DND-41 (cell line): ENCODE measurements at regions not wholly inside any gene's neighbourhood (a gene's known extent, or its start where the extent isn't known, plus 50 kb on each side); places are given as distances from the start of the nearest gene placed in this dataset.

Source experiments
- ATAC-seq: fragments of 200-7000 bp; cut with Tn5 transposase; 3 replicates; pipeline ENCODE4 v1.9.1; 2021; ENCODE audit warnings: low read depth; ENCODE audit not compliant: insufficient read depth
- DNase-seq: peaks from one replicate; pipeline ENCODE4 v3.0.0-alpha.2; 2020
- H2AFZ ChIP-seq: 2 replicates; pipeline ENCODE4 v1.6.0; 2012; ENCODE audit warnings: low read depth, low read length
- H3K27ac ChIP-seq: 2 replicates; pipeline ENCODE4 v1.5.1; 2012; ENCODE audit warnings: low read length, inconsistent platforms
- H3K27me3 ChIP-seq: fragments of 200-600 bp; sonication (generic); 2 replicates; pipeline ENCODE4 v1.6.0; 2012; ENCODE audit warnings: low read length, mild to moderate bottlenecking, inconsistent platforms; ENCODE audit not compliant: insufficient read depth, poor library complexity
- H3K36me3 ChIP-seq: 2 replicates; pipeline ENCODE4 v1.5.1; 2012; ENCODE audit warnings: low read length, inconsistent platforms; ENCODE audit not compliant: insufficient read depth
- H3K4me1 ChIP-seq: 2 replicates; pipeline ENCODE4 v1.5.1; 2012; ENCODE audit warnings: mild to moderate bottlenecking, low read length; ENCODE audit not compliant: insufficient read depth
- H3K4me2 ChIP-seq: 2 replicates; pipeline ENCODE4 v1.6.0; 2012; ENCODE audit warnings: mild to moderate bottlenecking, moderate library complexity, low read length, inconsistent platforms; ENCODE audit not compliant: insufficient read depth
- H3K4me3 ChIP-seq, 2 experiments: fragments of 200-600 bp in 1 of 2; shearing (Covaris generic) in 1 of 2; 2 replicates each; pipeline ENCODE4 v1.5.1; 2012 to 2016; ENCODE audit warnings: inconsistent platforms in 2 of 2, low read length in 2 of 2, mild to moderate bottlenecking in 2 of 2, low read depth in 1 of 2, moderate library complexity in 1 of 2
- H3K79me2 ChIP-seq: 2 replicates; pipeline ENCODE4 v1.6.0; 2012; ENCODE audit warnings: low read length, inconsistent platforms; ENCODE audit not compliant: insufficient read depth
- H3K9ac ChIP-seq: 2 replicates; pipeline ENCODE4 v1.6.0; 2012; ENCODE audit warnings: low read depth, mild to moderate bottlenecking, inconsistent platforms, low read length, moderate library complexity
- H3K9me3 ChIP-seq: 2 replicates; pipeline ENCODE4 v1.5.1; 2012; ENCODE audit warnings: low read length, moderate library complexity, mild to moderate bottlenecking, inconsistent platforms; ENCODE audit not compliant: insufficient read depth, severe bottlenecking
- H4K20me1 ChIP-seq: 2 replicates; pipeline ENCODE4 v1.6.0; 2012; ENCODE audit warnings: low read length; ENCODE audit not compliant: insufficient read depth
- EZH2 ChIP-seq: IDR thresholded peaks from 3 replicates; pipeline ENCODE4 v1.6.1; 2012; ENCODE audit warnings: borderline replicate concordance, low read depth, mild to moderate bottlenecking, moderate library complexity, low read length, inconsistent platforms; ENCODE audit not compliant: severe bottlenecking
- TF ChIP-seq, protein P1 (sequence below): IDR thresholded peaks from 2 replicates; pipeline ENCODE4 v1.5.1; 2012; ENCODE audit warnings: borderline replicate concordance, low read length, moderate library complexity, mild to moderate bottlenecking; ENCODE audit not compliant: poor library complexity, severe bottlenecking; ENCODE audit errors: extremely low read depth

DNA sequence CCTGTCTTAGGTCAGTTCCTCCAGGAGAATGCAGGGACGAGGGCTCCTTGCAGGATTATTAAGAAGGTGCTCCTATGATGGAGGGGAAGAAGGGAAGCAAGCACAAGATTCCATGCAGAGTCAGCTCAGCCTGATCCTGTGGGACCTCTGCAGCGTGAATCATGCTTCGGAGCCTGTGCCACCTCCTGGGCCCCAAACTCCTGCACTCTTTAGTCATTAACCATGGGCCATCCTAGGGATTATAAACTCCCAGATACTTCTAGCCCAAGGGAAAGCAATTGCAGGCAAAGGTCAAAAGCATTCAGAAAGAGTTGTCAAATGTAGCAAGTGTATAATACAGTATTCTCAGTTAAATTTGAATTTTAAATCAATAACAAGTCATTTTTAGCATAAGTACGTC is 208.7 kb upstream of the PMEPA1 start:
- DNase-seq: no peak
- TF ChIP-seq, protein P1, sequence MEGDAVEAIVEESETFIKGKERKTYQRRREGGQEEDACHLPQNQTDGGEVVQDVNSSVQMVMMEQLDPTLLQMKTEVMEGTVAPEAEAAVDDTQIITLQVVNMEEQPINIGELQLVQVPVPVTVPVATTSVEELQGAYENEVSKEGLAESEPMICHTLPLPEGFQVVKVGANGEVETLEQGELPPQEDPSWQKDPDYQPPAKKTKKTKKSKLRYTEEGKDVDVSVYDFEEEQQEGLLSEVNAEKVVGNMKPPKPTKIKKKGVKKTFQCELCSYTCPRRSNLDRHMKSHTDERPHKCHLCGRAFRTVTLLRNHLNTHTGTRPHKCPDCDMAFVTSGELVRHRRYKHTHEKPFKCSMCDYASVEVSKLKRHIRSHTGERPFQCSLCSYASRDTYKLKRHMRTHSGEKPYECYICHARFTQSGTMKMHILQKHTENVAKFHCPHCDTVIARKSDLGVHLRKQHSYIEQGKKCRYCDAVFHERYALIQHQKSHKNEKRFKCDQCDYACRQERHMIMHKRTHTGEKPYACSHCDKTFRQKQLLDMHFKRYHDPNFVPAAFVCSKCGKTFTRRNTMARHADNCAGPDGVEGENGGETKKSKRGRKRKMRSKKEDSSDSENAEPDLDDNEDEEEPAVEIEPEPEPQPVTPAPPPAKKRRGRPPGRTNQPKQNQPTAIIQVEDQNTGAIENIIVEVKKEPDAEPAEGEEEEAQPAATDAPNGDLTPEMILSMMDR: no peak
- TF ChIP-seq EZH2: no peak
- H3K27me3 ChIP-seq: peaks cover 11% of the 10 kb centered on the region
- no peak overlapping the region for H3K4me3 ChIP-seq
- no peak overlapping the region for H2AFZ ChIP-seq
- H4K20me1 ChIP-seq: no peaks in the 10 kb centered on the region
- no peaks in the 10 kb centered on the region for H3K36me3 ChIP-seq
- no peak overlapping the region for H3K9ac ChIP-seq
- H3K9me3 ChIP-seq: no peaks in the 10 kb centered on the region
- no peaks in the 10 kb centered on the region for H3K79me2 ChIP-seq
- no peak overlapping the region for H3K27ac ChIP-seq
- no peak overlapping the region for H3K4me2 ChIP-seq
- ATAC-seq: no peak
- no peaks in the 10 kb centered on the region for H3K4me1 ChIP-seq

DNA sequence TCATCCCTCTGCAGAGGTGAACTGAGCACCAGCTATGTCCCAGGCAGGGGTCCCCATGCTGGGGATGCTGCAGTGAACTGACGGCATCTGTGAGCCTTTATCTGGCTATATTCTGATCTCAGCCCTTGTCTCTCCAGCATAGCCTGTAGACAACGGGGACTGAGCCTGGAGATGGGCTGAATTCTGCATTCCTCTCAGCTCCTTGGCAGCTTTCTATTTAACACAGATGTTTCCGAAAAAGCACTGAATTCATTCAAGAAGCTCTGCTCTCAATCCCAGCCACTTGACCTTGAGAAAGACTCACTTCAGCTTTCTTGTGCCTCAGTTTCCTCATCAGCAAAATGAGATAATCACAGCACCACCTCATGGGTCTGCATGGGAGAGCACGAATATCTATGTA is 204.4 kb upstream of the PMEPA1 start:
- TF ChIP-seq, protein P1: no peak
- TF ChIP-seq EZH2: no peak
- ATAC-seq (no peak), DNase-seq (no peak)
- H3K79me2 ChIP-seq: no peaks in the 10 kb centered on the region
- no peak overlapping the region for H2AFZ ChIP-seq
- H3K9me3 ChIP-seq: no peaks in the 10 kb centered on the region
- H3K27ac ChIP-seq: no peak overlapping the region
- no peaks in the 10 kb centered on the region for H3K4me1 ChIP-seq
- H4K20me1 ChIP-seq: no peaks in the 10 kb centered on the region
- peaks cover 16% of the 10 kb centered on the region for H3K27me3 ChIP-seq
- no peaks in the 10 kb centered on the region for H3K36me3 ChIP-seq
- no peak overlapping the region for H3K4me3 ChIP-seq
- no peak overlapping the region for H3K4me2 ChIP-seq
- H3K9ac ChIP-seq: no peak overlapping the region

DNA sequence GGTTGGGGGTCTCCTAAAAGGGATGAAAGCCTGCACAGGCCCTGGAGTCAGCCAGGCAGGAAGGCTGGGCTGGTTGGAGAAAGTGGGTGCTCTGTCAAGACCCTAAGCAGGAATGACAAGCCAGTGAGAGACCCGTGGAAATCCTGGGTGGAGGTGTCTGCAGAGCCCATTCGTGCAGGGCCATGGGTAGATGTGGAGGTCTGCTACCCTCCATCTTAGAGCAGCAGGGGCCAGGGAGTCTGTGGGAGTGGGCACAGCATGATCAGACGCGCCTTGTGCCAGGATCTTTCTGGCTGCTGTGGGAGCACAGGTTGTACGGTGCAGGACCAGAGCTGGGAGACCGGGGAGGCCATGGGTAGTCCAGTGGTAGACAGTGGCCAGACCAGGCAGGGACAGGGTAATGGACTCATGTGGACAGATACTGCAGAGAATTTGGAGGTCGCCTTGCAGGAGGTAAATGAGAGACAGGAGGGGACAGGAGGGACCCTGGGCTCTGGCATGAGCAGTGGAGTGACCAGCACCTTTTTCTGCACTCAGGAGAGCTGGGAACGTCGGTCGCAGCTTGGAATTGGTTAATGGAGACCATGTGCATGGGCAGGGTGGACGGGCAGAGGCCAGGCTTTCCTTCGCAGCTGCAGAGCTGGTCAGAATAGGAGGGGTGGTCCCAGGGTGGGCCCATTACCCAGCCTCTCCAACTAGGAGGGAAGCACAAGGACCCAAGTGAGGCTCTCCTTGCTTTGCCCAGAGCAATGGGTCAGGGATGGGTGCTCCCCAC is 203.5 kb upstream of the PMEPA1 start:
- no peak for ATAC-seq
- Histone ChIP-seq H3K27me3 (peaks cover 16% of the 10 kb centered on the region), H3K79me2 (no peaks in the 10 kb centered on the region), H3K9me3 (no peaks in the 10 kb centered on the region), H3K4me3 (no peak overlapping the region), H3K4me2 (no peak overlapping the region), H3K36me3 (no peaks in the 10 kb centered on the region), H3K4me1 (no peaks in the 10 kb centered on the region), H3K9ac (no peak overlapping the region), H3K27ac (no peak overlapping the region), H2AFZ (no peak overlapping the region), H4K20me1 (no peaks in the 10 kb centered on the region)
- no peak for TF ChIP-seq EZH2
- TF ChIP-seq, protein P1: no peak
- DNase-seq: no peak
